GM12878 (cell line): ENCODE measurements at regions not wholly inside any gene's neighbourhood (a gene's known extent, or its start where the extent isn't known, plus 50 kb on each side); places are given as distances from the start of the nearest gene placed in this dataset.

Source experiments
- ATAC-seq: fragments of 200-7000 bp; cut with Tn5 transposase; 3 replicates; pipeline ENCODE4 v1.9.1; 2020; ENCODE audit warnings: mild to moderate bottlenecking, moderate library complexity
- BruUV-seq: library from RNA; stranded (reverse); fragments of 400-500 nt; replicated peaks from 2 replicates; lab custom pipeline; 2021; lab: Mats Ljungman, UMichigan
- CTCF ChIA-PET: fragments of 300-600 bp; sonication (Branson Sonifier 250); formaldehyde crosslinking; extraction: SDS; loops from one replicate; lab custom pipeline; 2021; ENCODE audit warnings: inconsistent platforms; lab: Yijun Ruan, JAX
- POLR2A ChIA-PET: fragments of 350-600 bp; formaldehyde crosslinking; extraction: SDS; loops from one replicate; lab custom pipeline; 2021; ENCODE audit warnings: inconsistent platforms; lab: Charles Lee
- RAD21 ChIA-PET: fragments of 300-600 bp; sonication (Branson Sonifier 250); formaldehyde crosslinking; loops from one replicate; lab custom pipeline; 2023; ENCODE audit warnings: antibody characterized with exemption; ENCODE audit not compliant: unreplicated experiment; lab: Charles Lee
- SMC1A ChIA-PET: fragments of 300-600 bp; sonication (Branson Sonifier 250); formaldehyde crosslinking; loops from one replicate; lab custom pipeline; 2023; ENCODE audit not compliant: unreplicated experiment, uncharacterized antibody; lab: Charles Lee
- DNase-seq: peaks from one replicate; pipeline ENCODE4 v3.0.0-alpha.2; 2011; ENCODE audit warnings: low read depth, low spot score
- FAIRE-seq: peaks from 3 replicates; lab custom pipeline; 2011; peaks lifted over from hg19 to GRCh38; lab: Jason Lieb, UNC
- H2AFZ ChIP-seq: 2 replicates; pipeline ENCODE4 v1.6.0; 2011; ENCODE audit warnings: low read depth, low read length, control low read depth; ENCODE audit not compliant: control insufficient read depth
- H3K27ac ChIP-seq: 2 replicates; pipeline ENCODE4 v1.5.1; 2011; ENCODE audit warnings: control low read depth; ENCODE audit not compliant: control insufficient read depth, insufficient read depth
- H3K27me3 ChIP-seq, 2 experiments: replicated peaks in 1 of 2; 2 replicates each; pipeline versions ENCODE4 v1.6.0 to v1.6.1; 2011; ENCODE audit warnings: low read length in 1 of 2; ENCODE audit not compliant: control insufficient read depth in 2 of 2, insufficient read depth in 2 of 2
- H3K36me3 ChIP-seq, 2 experiments: 2 replicates each; pipeline ENCODE4 v1.5.1; 2011; ENCODE audit warnings: low read length in 1 of 2; ENCODE audit not compliant: control insufficient read depth in 2 of 2, insufficient read depth in 2 of 2
- H3K4me1 ChIP-seq: 2 replicates; pipeline ENCODE4 v1.6.1; 2011; ENCODE audit warnings: mild to moderate bottlenecking, low read length, moderate library complexity, mixed read lengths; ENCODE audit not compliant: control insufficient read depth, insufficient read depth
- H3K4me2 ChIP-seq: 2 replicates; pipeline ENCODE4 v1.6.0; 2011; ENCODE audit warnings: control low read depth; ENCODE audit not compliant: control insufficient read depth, insufficient read depth
- H3K4me3 ChIP-seq: fragments of 200-600 bp; sonication (generic); 2 replicates; pipeline ENCODE4 v1.5.1; 2016
- H3K79me2 ChIP-seq: 2 replicates; pipeline ENCODE4 v1.6.0; 2011; ENCODE audit warnings: low read length; ENCODE audit not compliant: control insufficient read depth, insufficient read depth
- H3K9ac ChIP-seq: 2 replicates; pipeline ENCODE4 v1.8.0; 2011; ENCODE audit warnings: low read length, control low read depth, mixed read lengths; ENCODE audit not compliant: control insufficient read depth, insufficient read depth
- H3K9me3 ChIP-seq: replicated peaks from 3 replicates; pipeline ENCODE4 v1.5.1; 2011; ENCODE audit warnings: mild to moderate bottlenecking, low read length; ENCODE audit not compliant: control insufficient read depth, insufficient read depth
- H4K20me1 ChIP-seq: 2 replicates; pipeline ENCODE4 v1.6.0; 2011; ENCODE audit not compliant: control insufficient read depth, insufficient read depth
- CEBPB ChIP-seq, 2 experiments: fragments of 150-350 bp in 1 of 2; IDR thresholded peaks; 2 replicates each; pipeline ENCODE4 v1.6.1; 2012 to 2014; ENCODE audit warnings: low read depth in 2 of 2, low read length in 2 of 2, borderline replicate concordance in 1 of 2, inconsistent platforms in 1 of 2
- ESRRA ChIP-seq: IDR thresholded peaks from 2 replicates; pipeline ENCODE4 v1.6.1; 2012; ENCODE audit warnings: mild to moderate bottlenecking, low read length, improper control_type of control experiment
- IKZF1 ChIP-seq: fragments of 450-650 bp; conservative IDR thresholded peaks from 2 replicates; pipeline ENCODE4 v1.6.1; 2017; ENCODE audit warnings: antibody characterized with exemption, mild to moderate bottlenecking
- JUND ChIP-seq: IDR thresholded peaks from 2 replicates; pipeline ENCODE4 v1.6.1; 2012; ENCODE audit warnings: low read depth, mild to moderate bottlenecking, low read length, improper control_type of control experiment, moderate library complexity
- MTA3 ChIP-seq: IDR thresholded peaks from 2 replicates; pipeline ENCODE4 v1.6.1; 2012; ENCODE audit warnings: low read length, inconsistent platforms, borderline replicate concordance
- POU2F2 ChIP-seq: IDR thresholded peaks from 3 replicates; pipeline ENCODE4 v1.6.1; 2011; ENCODE audit warnings: low read depth, mild to moderate bottlenecking, low read length, borderline replicate concordance
- SMAD1 ChIP-seq: fragments of 450-650 bp; IDR thresholded peaks from 2 replicates; pipeline ENCODE4 v1.6.1; 2018; ENCODE audit warnings: mild to moderate bottlenecking, low read depth; ENCODE audit not compliant: partially characterized antibody
- SRF ChIP-seq, 2 experiments: IDR thresholded peaks; 2 replicates each; pipeline ENCODE4 v1.6.1; 2011; ENCODE audit warnings: low read depth in 2 of 2, low read length in 2 of 2, mild to moderate bottlenecking in 1 of 2, moderate library complexity in 1 of 2
- TCF12 ChIP-seq: IDR thresholded peaks from 2 replicates; pipeline ENCODE4 v1.6.1; 2011; ENCODE audit warnings: low read depth, mild to moderate bottlenecking, low read length
- ZZZ3 ChIP-seq: IDR thresholded peaks from 2 replicates; pipeline ENCODE4 v1.6.1; 2011; ENCODE audit warnings: low read depth; ENCODE audit not compliant: control insufficient read depth, insufficient read length
- WGBS: methylation state at CpG from one replicate; pipeline ENCODE4 v1.1.6; 2016; ENCODE audit warnings: low lambda C conversion rate; ENCODE audit not compliant: insufficient replicate concordance, insufficient coverage; ENCODE audit errors: missing lambda C conversion rate; 5-methylcytosine and 5-hydroxymethylcytosine counted together
- in situ Hi-C: fragments of 300-500 bp; cut with MboI; formaldehyde crosslinking; loops from 9 replicates; pipeline ENCODE4 v1.14.3; 2018; ENCODE audit warnings: mixed read lengths
- intact Hi-C: fragments of 100-400 bp; cut with micrococcal nuclease; formaldehyde crosslinking; loops from one replicate; pipeline ENCODE4 v1.14.2; 2022; ENCODE audit not compliant: unreplicated experiment
- TF ChIP-seq, protein P1 (sequence below): IDR thresholded peaks from 2 replicates; pipeline ENCODE4 v1.6.1; 2011; ENCODE audit warnings: low read depth, low read length, improper control_type of control experiment, borderline replicate concordance
- TF ChIP-seq, protein P2 (sequence below): fragments of 450-650 bp; IDR thresholded peaks from 2 replicates; pipeline ENCODE4 v1.6.1; 2017; ENCODE audit warnings: borderline replicate concordance
- TF ChIP-seq, protein P3 (sequence below): fragments of 450-650 bp; formaldehyde crosslinking; IDR thresholded peaks from 2 replicates; pipeline ENCODE4 v1.4.0; 2022; ENCODE audit warnings: mild to moderate bottlenecking, moderate library complexity
- TF ChIP-seq, protein P4 (sequence below): IDR thresholded peaks from 2 replicates; pipeline ENCODE4 v1.6.1; 2011; ENCODE audit warnings: low read depth, mild to moderate bottlenecking, low read length, moderate library complexity, borderline replicate concordance; ENCODE audit errors: extremely low read depth
- TF ChIP-seq, protein P5 (sequence below): fragments of 450-650 bp; IDR thresholded peaks from 2 replicates; pipeline ENCODE4 v1.6.1; 2014; ENCODE audit warnings: mild to moderate bottlenecking

DNA sequence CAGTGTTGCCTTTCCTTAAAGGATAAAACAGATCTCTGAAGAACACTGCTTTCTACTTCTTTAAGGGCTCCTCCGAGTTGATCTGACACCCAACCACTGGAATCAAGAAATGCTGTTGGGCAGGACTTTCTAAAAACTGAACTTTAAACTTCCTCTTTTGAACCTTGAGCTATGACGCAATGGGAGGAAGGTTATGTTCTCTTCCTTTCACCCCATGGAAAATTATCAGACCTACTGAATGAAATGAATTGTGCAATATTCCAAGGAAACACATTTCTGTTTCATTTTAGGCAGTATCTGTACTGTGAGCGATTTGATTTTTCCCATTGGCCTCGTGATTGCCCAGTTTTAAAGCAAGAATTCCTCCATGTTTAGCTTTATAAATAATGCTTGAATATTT lies 206.0 kb upstream of the PRR16 start:
- ChIA-PET CTCF (no interaction called here), POLR2A (no interaction called here), SMC1A (no interaction called here), RAD21 (no interaction called here)
- no peak overlapping the region for H3K4me2 ChIP-seq
- ATAC-seq (peak; percentile 42), FAIRE-seq (no peak), DNase-seq (no peak)
- no peak overlapping the region for H2AFZ ChIP-seq
- in situ Hi-C loops, result no loop called here
- no peaks in the 10 kb centered on the region for H3K36me3 ChIP-seq
- H3K9me3 ChIP-seq, result no peaks in the 10 kb centered on the region
- no peak for TF ChIP-seq JUND
- no peak for TF ChIP-seq SMAD1
- TF ChIP-seq, protein P1, sequence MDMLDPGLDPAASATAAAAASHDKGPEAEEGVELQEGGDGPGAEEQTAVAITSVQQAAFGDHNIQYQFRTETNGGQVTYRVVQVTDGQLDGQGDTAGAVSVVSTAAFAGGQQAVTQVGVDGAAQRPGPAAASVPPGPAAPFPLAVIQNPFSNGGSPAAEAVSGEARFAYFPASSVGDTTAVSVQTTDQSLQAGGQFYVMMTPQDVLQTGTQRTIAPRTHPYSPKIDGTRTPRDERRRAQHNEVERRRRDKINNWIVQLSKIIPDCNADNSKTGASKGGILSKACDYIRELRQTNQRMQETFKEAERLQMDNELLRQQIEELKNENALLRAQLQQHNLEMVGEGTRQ, result no peak
- TF ChIP-seq MTA3, result no peak
- TF ChIP-seq, protein P2, sequence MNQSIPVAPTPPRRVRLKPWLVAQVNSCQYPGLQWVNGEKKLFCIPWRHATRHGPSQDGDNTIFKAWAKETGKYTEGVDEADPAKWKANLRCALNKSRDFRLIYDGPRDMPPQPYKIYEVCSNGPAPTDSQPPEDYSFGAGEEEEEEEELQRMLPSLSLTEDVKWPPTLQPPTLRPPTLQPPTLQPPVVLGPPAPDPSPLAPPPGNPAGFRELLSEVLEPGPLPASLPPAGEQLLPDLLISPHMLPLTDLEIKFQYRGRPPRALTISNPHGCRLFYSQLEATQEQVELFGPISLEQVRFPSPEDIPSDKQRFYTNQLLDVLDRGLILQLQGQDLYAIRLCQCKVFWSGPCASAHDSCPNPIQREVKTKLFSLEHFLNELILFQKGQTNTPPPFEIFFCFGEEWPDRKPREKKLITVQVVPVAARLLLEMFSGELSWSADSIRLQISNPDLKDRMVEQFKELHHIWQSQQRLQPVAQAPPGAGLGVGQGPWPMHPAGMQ, result no peak
- no peak for TF ChIP-seq SRF (IDR thresholded peaks at IDR 0.05; ENCODE audit: low read depth in 2 of 2, low read length in 2 of 2)
- TF ChIP-seq, protein P3, sequence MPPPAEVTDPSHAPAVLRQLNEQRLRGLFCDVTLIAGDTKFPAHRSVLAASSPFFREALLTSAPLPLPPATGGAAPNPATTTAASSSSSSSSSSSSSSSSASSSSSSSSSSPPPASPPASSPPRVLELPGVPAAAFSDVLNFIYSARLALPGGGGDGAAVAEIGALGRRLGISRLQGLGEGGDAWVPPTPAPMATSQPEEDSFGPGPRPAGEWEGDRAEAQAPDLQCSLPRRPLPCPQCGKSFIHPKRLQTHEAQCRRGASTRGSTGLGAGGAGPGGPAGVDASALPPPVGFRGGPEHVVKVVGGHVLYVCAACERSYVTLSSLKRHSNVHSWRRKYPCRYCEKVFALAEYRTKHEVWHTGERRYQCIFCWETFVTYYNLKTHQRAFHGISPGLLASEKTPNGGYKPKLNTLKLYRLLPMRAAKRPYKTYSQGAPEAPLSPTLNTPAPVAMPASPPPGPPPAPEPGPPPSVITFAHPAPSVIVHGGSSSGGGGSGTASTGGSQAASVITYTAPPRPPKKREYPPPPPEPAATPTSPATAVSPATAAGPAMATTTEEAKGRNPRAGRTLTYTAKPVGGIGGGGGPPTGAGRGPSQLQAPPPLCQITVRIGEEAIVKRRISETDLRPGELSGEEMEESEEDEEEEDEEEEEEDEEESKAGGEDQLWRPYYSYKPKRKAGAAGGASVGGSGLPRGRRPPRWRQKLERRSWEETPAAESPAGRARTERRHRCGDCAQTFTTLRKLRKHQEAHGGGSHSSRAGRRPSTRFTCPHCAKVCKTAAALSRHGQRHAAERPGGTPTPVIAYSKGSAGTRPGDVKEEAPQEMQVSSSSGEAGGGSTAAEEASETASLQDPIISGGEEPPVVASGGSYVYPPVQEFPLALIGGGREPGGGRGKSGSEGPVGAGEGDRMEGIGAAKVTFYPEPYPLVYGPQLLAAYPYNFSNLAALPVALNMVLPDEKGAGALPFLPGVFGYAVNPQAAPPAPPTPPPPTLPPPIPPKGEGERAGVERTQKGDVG, result no peak
- no peak for TF ChIP-seq ZZZ3
- TF ChIP-seq, protein P4, sequence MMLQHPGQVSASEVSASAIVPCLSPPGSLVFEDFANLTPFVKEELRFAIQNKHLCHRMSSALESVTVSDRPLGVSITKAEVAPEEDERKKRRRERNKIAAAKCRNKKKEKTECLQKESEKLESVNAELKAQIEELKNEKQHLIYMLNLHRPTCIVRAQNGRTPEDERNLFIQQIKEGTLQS, result no peak
- TF ChIP-seq CEBPB (IDR thresholded peaks at IDR 0.05; ENCODE audit: borderline replicate concordance in 1 of 2, low read depth in 2 of 2, low read length in 2 of 2), result no peak
- no peak for TF ChIP-seq POU2F2
- no peak for TF ChIP-seq TCF12
- TF ChIP-seq ESRRA, result no peak
- no peak for TF ChIP-seq IKZF1
- TF ChIP-seq, protein P5, sequence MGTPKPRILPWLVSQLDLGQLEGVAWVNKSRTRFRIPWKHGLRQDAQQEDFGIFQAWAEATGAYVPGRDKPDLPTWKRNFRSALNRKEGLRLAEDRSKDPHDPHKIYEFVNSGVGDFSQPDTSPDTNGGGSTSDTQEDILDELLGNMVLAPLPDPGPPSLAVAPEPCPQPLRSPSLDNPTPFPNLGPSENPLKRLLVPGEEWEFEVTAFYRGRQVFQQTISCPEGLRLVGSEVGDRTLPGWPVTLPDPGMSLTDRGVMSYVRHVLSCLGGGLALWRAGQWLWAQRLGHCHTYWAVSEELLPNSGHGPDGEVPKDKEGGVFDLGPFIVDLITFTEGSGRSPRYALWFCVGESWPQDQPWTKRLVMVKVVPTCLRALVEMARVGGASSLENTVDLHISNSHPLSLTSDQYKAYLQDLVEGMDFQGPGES, result no peak
- no TSS peak for BruUV-seq
- no peak overlapping the region for H3K9ac ChIP-seq
- no peaks in the 10 kb centered on the region for H3K79me2 ChIP-seq
- no peak overlapping the region for H3K27ac ChIP-seq
- H3K27me3 ChIP-seq, result no peaks in the 10 kb centered on the region
- no peak overlapping the region for H3K4me3 ChIP-seq
- H3K4me1 ChIP-seq, result no peaks in the 10 kb centered on the region
- 24% methylated on average over 4 of the region's 4 CpGs for WGBS
- H4K20me1 ChIP-seq, result no peaks in the 10 kb centered on the region
- intact Hi-C loops, result no loop called here
